CD4-positive, CD25-positive, alpha-beta regulatory T cell (primary cell): ENCODE measurements at regions not wholly inside any gene's neighbourhood (a gene's known extent, or its start where the extent isn't known, plus 50 kb on each side); places are given as distances from the start of the nearest gene placed in this dataset.

Experiments
- ATAC-seq, 2 donors: fragments of 150-1000 bp; cut with Tn5 transposase; one replicate each; pipeline ENCODE4 v1.10.0; 2021; ENCODE audit warnings: low read depth in 2 of 2, moderate number of reproducible peaks in 2 of 2, moderate library complexity in 1 of 2
- DNase-seq, 3 donors: peaks; one replicate each; pipeline versions ENCODE4 v3.0.0 to v3.0.0-alpha.2; 2012 to 2022; ENCODE audit warnings: mixed read lengths in 1 of 3
- H3K27ac ChIP-seq: one replicate; pipeline ENCODE4 v1.7.0; 2013; ENCODE audit warnings: mild to moderate bottlenecking, low read length; ENCODE audit not compliant: insufficient read depth, poor library complexity, severe bottlenecking
- H3K27me3 ChIP-seq: one replicate; pipeline ENCODE4 v1.7.0; 2013; ENCODE audit warnings: low read length; ENCODE audit not compliant: control insufficient read depth, insufficient read depth
- H3K36me3 ChIP-seq: one replicate; pipeline ENCODE4 v1.7.0; 2013; ENCODE audit warnings: mild to moderate bottlenecking, low read length, moderate library complexity; ENCODE audit not compliant: control insufficient read depth, insufficient read depth
- H3K4me1 ChIP-seq: 2 replicates; pipeline ENCODE4 v1.7.0; 2013; ENCODE audit warnings: mild to moderate bottlenecking, low read length; ENCODE audit not compliant: insufficient read depth, control insufficient read depth, poor library complexity, severe bottlenecking
- H3K4me3 ChIP-seq: one replicate; pipeline ENCODE4 v1.7.0; 2013; ENCODE audit warnings: low read depth, mild to moderate bottlenecking, low read length, moderate library complexity
- H3K9me3 ChIP-seq, 2 experiments: 1 replicate in 1 of 2; 2 replicates in 1 of 2; pipeline ENCODE4 v1.7.0; 2013; ENCODE audit warnings: low read length in 2 of 2, mild to moderate bottlenecking in 1 of 2, moderate library complexity in 1 of 2; ENCODE audit not compliant: control insufficient read depth in 2 of 2
- H3K27ac Mint-ChIP-seq, 3 donors: one replicate each; pipeline ENCODE4 v1.8.0; 2020 to 2022; ENCODE audit warnings: mild to moderate bottlenecking in 3 of 3, mixed read lengths in 3 of 3, moderate library complexity in 2 of 3
- H3K27me3 Mint-ChIP-seq: one replicate; pipeline ENCODE4 v1.8.0; 2022; ENCODE audit warnings: mild to moderate bottlenecking, mixed read lengths
- H3K36me3 Mint-ChIP-seq: one replicate; pipeline ENCODE4 v1.8.0; 2020; ENCODE audit warnings: mixed read lengths
- H3K4me1 Mint-ChIP-seq, 4 donors: one replicate each; pipeline ENCODE4 v1.8.0; 2020 to 2022; ENCODE audit warnings: mixed read lengths in 4 of 4, mild to moderate bottlenecking in 1 of 4
- H3K4me3 Mint-ChIP-seq, 4 donors: one replicate each; pipeline ENCODE4 v1.8.0; 2020 to 2022; ENCODE audit warnings: mild to moderate bottlenecking in 4 of 4, mixed read lengths in 4 of 4, moderate library complexity in 3 of 4
- H3K9me3 Mint-ChIP-seq, 7 donors: one replicate each; pipeline ENCODE4 v1.8.0; 2020 to 2022; ENCODE audit warnings: mixed read lengths in 7 of 7, mild to moderate bottlenecking in 3 of 7, moderate library complexity in 2 of 7

DNA sequence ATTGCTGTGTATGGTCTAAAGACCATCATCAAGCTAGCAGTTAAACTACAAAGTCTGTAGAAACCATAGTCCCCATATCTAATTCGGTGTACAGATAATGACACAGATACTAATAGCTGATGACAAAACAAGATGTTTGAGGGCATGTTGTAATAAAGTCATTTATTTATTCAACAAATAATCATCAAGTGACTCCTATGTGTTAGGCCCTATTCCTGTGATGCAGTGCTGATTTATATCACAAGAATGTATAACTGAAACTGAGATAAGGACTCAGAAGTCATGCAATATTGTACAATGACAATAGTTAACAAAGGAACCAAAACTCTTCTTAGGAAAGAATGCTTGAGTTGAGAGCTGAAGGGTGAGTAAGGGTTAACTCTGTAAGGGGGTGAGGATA, 315.0 kb upstream of the NR3C2 start:
- Histone ChIP-seq H3K27me3 (no peaks in the 10 kb centered on the region), H3K36me3 (no peaks in the 10 kb centered on the region), H3K4me1 (no peaks in the 10 kb centered on the region), H3K4me3 (no peak overlapping the region), H3K27ac (no peak overlapping the region), H3K9me3 (peaks cover 2 to 6% of the 10 kb centered on the region in 2 experiments)
- Mint-ChIP-seq H3K36me3 (no peaks in the 10 kb centered on the region), H3K27ac (no peak overlapping the region), H3K9me3 (peaks cover 3 to 19% (median 12%) of the 10 kb centered on the region in 7 donors), H3K4me1 (no peaks in the 10 kb centered on the region), H3K4me3 (no peak overlapping the region), H3K27me3 (no peaks in the 10 kb centered on the region)
- DNase-seq: no peak
- ATAC-seq: no peak

DNA sequence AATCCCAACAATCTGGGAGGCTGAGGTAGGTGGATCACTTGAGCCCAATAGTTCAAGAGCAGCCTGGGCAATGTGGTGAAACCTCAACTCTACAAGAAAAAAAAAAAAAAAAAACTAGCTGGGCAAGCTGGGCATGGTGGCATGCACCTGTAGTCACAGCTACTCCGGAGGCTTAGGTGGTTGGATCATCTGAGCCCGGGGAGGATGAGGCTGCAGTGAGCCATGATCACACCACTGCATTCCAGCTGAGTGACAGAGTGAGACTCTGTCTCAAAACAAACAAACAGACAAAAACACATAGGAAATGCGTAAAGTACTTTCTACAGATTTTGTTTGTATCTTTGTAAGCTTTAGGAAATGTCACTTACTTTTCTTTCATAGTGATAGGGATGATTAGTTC, 307.2 kb upstream of the NR3C2 start:
- no peak overlapping the region for H3K27ac ChIP-seq
- ATAC-seq (no peak), DNase-seq (no peak)
- peaks cover 0 to 3% (median 2%) of the 10 kb centered on the region in 7 donors for H3K9me3 Mint-ChIP-seq
- no peaks in the 10 kb centered on the region for H3K4me1 ChIP-seq
- no peaks in the 10 kb centered on the region for H3K27me3 Mint-ChIP-seq
- no peaks in the 10 kb centered on the region for H3K4me1 Mint-ChIP-seq
- no peak overlapping the region for H3K27ac Mint-ChIP-seq
- no peaks in the 10 kb centered on the region for H3K36me3 ChIP-seq
- H3K36me3 Mint-ChIP-seq: no peaks in the 10 kb centered on the region
- no peaks in the 10 kb centered on the region for H3K27me3 ChIP-seq
- H3K4me3 ChIP-seq: no peak overlapping the region
- no peaks in the 10 kb centered on the region for H3K9me3 ChIP-seq
- H3K4me3 Mint-ChIP-seq: no peak overlapping the region

DNA sequence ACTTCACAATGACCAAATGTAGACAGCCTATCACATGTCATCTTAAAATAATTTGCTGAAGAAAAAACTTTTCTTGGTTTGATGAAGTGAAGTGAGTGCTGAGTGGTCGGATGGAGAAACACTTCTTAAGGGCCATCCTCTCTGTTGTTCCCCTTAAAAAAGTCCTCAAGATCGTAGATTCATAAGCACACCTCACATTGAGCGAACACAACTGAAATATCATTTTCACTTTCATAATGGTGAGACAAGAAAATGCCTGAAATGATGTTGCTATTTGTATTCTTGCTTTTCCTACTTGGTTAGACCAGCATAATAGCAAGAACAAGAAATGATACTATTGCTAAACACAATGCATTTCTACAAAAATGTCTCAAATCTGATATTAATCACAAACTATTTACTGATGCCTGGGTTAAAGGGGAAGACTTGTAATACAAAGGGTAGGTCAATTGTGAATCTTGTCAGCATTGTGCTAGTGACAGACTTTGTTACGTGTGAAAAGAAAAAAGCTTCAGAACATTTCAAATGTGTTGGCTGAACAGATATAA, 305.6 kb upstream of the NR3C2 start:
- Mint-ChIP-seq H3K4me1 (no peaks in the 10 kb centered on the region), H3K27ac (no peak overlapping the region), H3K4me3 (no peak overlapping the region), H3K27me3 (no peaks in the 10 kb centered on the region), H3K9me3 (peaks cover 0 to 2% (median 1%) of the 10 kb centered on the region in 7 donors), H3K36me3 (no peaks in the 10 kb centered on the region)
- Histone ChIP-seq H3K4me3 (no peak overlapping the region), H3K36me3 (no peaks in the 10 kb centered on the region), H3K4me1 (no peaks in the 10 kb centered on the region), H3K9me3 (no peaks in the 10 kb centered on the region), H3K27ac (no peak overlapping the region), H3K27me3 (no peaks in the 10 kb centered on the region)
- DNase-seq (no peak), ATAC-seq (no peak)

DNA sequence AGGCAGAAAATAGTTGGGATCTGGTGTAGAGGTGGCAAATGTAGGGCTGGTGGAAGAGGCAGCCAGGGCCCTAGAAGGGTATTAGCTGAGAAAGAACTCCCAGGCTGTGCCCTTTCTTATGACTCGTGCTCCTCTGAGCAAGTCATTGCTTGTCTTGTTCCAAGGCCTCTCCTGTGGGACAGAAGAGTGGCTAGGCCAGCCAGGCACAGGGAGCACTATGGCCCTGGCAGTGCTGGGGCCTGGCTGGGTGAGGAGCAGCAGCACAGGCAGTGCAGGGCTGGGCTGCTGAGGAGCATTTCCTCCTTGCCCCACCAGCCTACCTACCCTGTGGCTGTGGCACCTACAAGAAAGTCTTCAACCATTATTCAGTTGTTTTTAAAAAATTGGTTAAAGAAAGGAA, 298.5 kb upstream of the NR3C2 start:
- Mint-ChIP-seq H3K4me3 (no peak overlapping the region), H3K27ac (no peak overlapping the region), H3K9me3 (peaks cover 0 to 5% (median 0%) of the 10 kb centered on the region in 7 donors), H3K4me1 (no peaks in the 10 kb centered on the region), H3K36me3 (no peaks in the 10 kb centered on the region), H3K27me3 (no peaks in the 10 kb centered on the region)
- Histone ChIP-seq H3K27ac (no peak overlapping the region), H3K4me3 (no peak overlapping the region), H3K27me3 (no peaks in the 10 kb centered on the region), H3K36me3 (no peaks in the 10 kb centered on the region), H3K9me3 (no peaks in the 10 kb centered on the region), H3K4me1 (no peaks in the 10 kb centered on the region)
- ATAC-seq: no peak
- DNase-seq: no peak

DNA sequence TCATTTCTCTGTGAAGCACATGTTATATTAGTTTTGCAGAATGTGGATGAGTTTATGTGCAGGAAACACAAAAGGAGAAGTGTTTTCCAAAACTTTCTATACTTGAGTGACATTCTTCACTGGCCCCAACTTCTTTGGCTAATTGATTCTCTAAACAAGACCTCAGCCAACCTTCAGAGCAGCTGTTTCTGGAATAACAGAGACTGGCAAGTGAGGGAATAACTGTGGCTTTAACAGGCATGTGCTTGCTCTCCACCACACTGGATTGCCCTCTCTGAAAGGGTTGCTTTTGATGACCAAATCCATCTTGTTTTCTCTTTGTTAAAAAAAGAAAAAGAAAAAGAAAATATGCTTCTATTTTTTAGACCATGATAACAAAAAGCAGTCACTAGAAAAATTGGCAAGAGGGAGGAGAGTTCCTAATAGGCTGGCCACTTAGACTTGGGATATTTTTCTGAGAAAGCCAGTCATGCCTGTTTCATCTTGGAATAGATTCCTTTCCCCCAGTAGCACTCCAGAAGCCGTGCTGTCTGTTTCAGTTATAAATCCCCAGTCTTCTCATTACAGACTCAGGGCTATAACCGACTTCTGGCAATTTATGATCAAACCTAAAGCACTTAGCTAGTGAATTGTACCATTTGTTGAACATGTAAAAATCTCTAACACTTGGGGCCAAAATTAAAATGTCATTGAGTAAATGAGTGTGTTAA, 295.0 kb upstream of the NR3C2 start:
- no peaks in the 10 kb centered on the region for H3K27me3 ChIP-seq
- H3K4me3 Mint-ChIP-seq: no peak overlapping the region
- H3K4me1 ChIP-seq: no peaks in the 10 kb centered on the region
- ATAC-seq (no peak), DNase-seq (no peak)
- H3K4me3 ChIP-seq: no peak overlapping the region
- no peaks in the 10 kb centered on the region for H3K36me3 Mint-ChIP-seq
- no peaks in the 10 kb centered on the region for H3K27me3 Mint-ChIP-seq
- H3K4me1 Mint-ChIP-seq: no peaks in the 10 kb centered on the region
- no peaks in the 10 kb centered on the region for H3K36me3 ChIP-seq
- peaks cover 0 to 2% (median 0%) of the 10 kb centered on the region in 7 donors for H3K9me3 Mint-ChIP-seq
- H3K27ac Mint-ChIP-seq: no peak overlapping the region
- no peak overlapping the region for H3K27ac ChIP-seq
- H3K9me3 ChIP-seq: no peaks in the 10 kb centered on the region

DNA sequence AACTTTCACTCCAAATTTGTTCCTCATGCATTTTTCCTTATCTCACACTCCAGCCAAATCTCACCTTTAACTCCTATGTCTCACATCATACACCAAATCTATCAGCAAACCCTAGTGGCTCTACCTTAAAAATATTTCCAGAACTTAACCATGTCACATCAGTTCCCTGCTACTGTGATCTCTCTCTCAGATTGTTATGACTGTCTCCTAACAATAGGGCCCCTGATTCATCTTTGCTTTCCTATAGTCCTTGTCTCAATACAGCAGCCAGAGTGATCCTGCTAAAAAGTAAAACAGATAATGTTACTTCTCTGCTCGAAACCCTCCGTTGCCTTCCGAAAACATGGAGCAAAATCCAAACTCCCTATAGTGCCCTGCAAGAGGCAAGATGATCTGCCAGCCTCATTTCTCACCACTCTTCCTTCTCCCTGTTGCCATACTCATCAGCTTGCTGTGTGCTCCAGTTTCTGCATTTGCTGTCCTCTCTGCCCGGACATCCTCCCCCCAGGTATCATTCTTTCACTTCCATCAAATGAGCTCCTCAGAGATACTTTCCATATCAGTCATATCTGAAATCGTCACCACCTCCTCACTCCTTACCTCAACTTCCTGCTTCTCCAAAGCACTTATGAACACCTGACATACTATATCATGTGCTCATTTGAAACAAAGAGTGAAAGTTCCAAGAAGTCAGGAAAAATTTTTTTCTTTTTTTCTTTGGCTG, 293.4 kb upstream of the NR3C2 start:
- Histone ChIP-seq H3K4me1 (no peaks in the 10 kb centered on the region), H3K36me3 (no peaks in the 10 kb centered on the region), H3K27me3 (no peaks in the 10 kb centered on the region), H3K27ac (no peak overlapping the region), H3K9me3 (no peaks in the 10 kb centered on the region), H3K4me3 (no peak overlapping the region)
- no peaks in the 10 kb centered on the region for H3K36me3 Mint-ChIP-seq
- H3K9me3 Mint-ChIP-seq: peaks cover 0 to 2% (median 0%) of the 10 kb centered on the region in 7 donors
- H3K4me3 Mint-ChIP-seq: no peak overlapping the region
- no peak overlapping the region for H3K27ac Mint-ChIP-seq
- DNase-seq (peak in 1 of 3 donors; percentile 7), ATAC-seq (no peak)
- H3K27me3 Mint-ChIP-seq: no peaks in the 10 kb centered on the region
- no peaks in the 10 kb centered on the region for H3K4me1 Mint-ChIP-seq

DNA sequence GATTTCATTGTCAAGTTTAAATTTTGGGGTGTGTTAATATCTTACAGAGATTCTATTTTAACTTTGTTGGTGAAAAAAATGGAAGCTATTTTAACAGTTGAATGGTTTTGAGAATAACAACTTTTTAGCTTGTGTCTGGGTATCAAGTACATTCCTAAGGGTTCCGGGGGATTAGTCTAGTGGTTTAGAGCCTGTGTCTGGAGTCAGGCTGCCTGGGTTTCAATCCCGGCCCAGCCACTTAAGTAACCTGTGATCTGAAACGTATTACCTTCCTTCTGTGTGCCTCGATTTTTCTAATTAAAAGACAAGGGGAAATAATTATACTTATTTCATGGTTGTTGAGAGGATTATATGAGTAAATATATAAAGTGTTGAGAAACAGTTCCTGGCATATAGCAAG, 288.6 kb upstream of the NR3C2 start:
- Mint-ChIP-seq H3K4me1 (no peaks in the 10 kb centered on the region), H3K27ac (no peak overlapping the region), H3K9me3 (peaks cover 0 to 4% (median 0%) of the 10 kb centered on the region in 7 donors), H3K36me3 (no peaks in the 10 kb centered on the region), H3K27me3 (no peaks in the 10 kb centered on the region), H3K4me3 (no peak overlapping the region)
- Histone ChIP-seq H3K27ac (no peak overlapping the region), H3K27me3 (no peaks in the 10 kb centered on the region), H3K36me3 (no peaks in the 10 kb centered on the region), H3K4me3 (no peak overlapping the region), H3K4me1 (no peaks in the 10 kb centered on the region), H3K9me3 (no peaks in the 10 kb centered on the region)
- DNase-seq (no peak), ATAC-seq (no peak)
